A673 (cell line): ENCODE measurements at regions not wholly inside any gene's neighbourhood (a gene's known extent, or its start where the extent isn't known, plus 50 kb on each side); places are given as distances from the start of the nearest gene placed in this dataset.

ENCODE experiments used
- EZH2 ChIP-seq: fragments of 200-600 bp; sonication (generic); IDR thresholded peaks from 2 replicates; pipeline ENCODE4 v1.6.1; 2017; ENCODE audit warnings: borderline replicate concordance, low read depth, mild to moderate bottlenecking, mixed read lengths, antibody characterized with exemption, low read length; ENCODE audit not compliant: poor library complexity, severe bottlenecking
- TF ChIP-seq, protein P1 (sequence below): fragments of 300-800, 200-600 bp; sonication (generic); conservative IDR thresholded peaks from 2 replicates; pipeline ENCODE4 v1.5.1; 2017; ENCODE audit warnings: low read depth, mild to moderate bottlenecking, antibody characterized with exemption, low read length, moderate library complexity, mixed read lengths

DNA sequence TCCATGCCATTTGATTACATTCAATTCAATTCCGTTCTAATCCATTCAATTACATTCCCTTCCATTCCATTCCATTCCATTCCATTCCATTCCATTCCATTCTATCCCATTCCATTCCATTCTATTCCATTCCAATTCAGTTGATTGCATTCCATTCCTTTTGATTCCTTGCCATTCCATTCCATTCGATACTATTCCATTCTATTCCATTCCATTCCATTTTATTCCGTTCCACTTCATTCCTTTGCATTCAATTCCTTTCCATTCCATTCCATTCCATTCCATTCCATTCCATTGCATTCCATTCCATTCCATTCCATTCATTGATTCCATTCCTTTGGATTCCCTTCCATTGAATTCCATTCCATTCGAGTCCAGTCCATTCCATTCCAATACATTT, 2574.0 kb upstream of the TPTE start:
- TF ChIP-seq, protein P1, sequence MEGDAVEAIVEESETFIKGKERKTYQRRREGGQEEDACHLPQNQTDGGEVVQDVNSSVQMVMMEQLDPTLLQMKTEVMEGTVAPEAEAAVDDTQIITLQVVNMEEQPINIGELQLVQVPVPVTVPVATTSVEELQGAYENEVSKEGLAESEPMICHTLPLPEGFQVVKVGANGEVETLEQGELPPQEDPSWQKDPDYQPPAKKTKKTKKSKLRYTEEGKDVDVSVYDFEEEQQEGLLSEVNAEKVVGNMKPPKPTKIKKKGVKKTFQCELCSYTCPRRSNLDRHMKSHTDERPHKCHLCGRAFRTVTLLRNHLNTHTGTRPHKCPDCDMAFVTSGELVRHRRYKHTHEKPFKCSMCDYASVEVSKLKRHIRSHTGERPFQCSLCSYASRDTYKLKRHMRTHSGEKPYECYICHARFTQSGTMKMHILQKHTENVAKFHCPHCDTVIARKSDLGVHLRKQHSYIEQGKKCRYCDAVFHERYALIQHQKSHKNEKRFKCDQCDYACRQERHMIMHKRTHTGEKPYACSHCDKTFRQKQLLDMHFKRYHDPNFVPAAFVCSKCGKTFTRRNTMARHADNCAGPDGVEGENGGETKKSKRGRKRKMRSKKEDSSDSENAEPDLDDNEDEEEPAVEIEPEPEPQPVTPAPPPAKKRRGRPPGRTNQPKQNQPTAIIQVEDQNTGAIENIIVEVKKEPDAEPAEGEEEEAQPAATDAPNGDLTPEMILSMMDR, result no peak
- TF ChIP-seq EZH2, result no peak
